Fibroblast of skin of right quadriceps (primary cell): ENCODE measurements at regions not wholly inside any gene's neighbourhood (a gene's known extent, or its start where the extent isn't known, plus 50 kb on each side); places are given as distances from the start of the nearest gene placed in this dataset.

Experiments used
- DNase-seq: peaks from one replicate; pipeline ENCODE4 v3.0.0-alpha.2; 2013

- DNase-seq: no peak
These were observed 247.9 kb downstream of the PTEN start for GRCh38 chr10:88111294-88111693.

DNA sequence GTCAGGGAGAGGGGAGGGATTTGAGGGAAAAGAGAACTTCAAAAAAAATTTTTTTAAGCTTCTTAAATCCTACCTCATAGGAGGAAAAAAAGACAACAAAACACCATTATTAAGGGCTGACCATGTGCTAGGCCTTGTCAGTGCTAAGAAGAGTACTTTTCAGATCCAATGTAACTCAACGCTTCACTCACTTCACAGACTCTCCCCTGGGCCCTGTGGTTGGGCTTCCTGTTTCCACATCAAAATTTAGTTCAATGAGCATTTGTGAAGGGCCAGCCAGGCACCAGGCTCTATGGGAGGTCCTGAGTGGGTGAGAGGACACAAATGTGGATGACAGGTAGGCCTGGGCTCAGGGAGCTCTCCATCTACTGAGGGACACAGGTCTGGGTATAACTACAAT lies 249.8 kb downstream of the PTEN start:
- peak; percentile 53 for DNase-seq

- no peak for DNase-seq
These were observed 250.3 kb downstream of the PTEN start for GRCh38 chr10:88113657-88114272.

DNA sequence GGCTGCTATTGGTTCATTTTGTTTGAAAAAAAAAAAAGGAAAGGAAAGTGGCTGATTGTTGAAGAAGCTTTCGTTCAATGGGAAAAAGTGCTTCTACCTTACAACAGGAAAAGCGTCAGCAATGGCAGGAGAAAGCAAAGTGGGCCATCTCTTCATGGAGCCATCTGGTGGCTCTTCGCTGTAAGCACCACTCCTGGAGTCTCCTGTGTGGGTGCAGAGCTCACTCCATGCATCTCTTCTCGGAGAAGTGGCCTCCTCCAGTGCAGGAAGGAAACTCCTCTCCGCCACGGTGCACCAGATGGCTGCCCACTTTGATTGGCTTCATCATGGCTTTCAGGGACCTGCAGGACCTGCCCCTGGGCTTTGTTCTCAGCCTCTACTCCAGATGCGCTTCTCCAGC lies 250.9 kb downstream of the PTEN start:
- no peak for DNase-seq

DNA sequence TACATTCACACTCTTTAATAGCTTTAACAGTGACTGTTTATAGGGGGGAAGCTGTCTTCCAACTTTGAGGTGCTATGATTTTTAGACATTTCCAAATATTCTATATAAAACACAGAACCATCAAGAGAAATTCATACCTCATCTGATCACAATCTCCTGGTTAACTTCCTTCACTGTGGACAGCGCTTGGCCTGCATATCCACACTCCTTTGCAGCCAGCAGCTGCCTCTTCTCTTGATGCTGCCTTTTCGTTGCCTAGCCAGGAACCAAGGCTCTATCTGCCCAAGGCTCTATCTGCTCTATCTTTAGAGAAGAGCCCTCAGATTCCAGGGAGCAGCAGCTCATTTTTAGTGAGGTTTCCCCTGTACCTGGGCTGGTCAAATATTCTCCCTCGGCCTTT lies 252.0 kb downstream of the PTEN start:
- no peak for DNase-seq

- DNase-seq: peak; percentile 86
These were observed 252.5 kb downstream of the PTEN start for GRCh38 chr10:88115968-88116367.

DNA sequence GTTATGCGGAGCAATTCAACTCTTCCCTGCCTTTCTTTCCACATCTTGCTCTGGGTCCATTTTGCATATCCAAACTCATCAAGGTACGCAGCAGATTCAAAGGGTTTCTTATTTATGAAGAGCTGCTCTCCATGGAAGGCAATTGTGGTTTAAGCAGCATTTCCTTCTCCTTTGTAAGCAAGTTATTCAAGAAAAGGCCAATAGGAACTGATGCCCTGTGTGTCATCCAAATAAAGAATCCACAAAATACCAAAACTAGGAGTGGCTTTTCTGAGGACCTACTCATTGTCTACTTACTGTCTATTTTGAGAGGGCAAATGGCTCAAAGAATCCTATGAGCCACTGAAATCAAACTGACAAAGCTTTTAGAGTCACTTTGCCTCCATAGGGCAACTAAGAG lies 253.1 kb downstream of the PTEN start:
- peak; percentile 79 for DNase-seq

DNA sequence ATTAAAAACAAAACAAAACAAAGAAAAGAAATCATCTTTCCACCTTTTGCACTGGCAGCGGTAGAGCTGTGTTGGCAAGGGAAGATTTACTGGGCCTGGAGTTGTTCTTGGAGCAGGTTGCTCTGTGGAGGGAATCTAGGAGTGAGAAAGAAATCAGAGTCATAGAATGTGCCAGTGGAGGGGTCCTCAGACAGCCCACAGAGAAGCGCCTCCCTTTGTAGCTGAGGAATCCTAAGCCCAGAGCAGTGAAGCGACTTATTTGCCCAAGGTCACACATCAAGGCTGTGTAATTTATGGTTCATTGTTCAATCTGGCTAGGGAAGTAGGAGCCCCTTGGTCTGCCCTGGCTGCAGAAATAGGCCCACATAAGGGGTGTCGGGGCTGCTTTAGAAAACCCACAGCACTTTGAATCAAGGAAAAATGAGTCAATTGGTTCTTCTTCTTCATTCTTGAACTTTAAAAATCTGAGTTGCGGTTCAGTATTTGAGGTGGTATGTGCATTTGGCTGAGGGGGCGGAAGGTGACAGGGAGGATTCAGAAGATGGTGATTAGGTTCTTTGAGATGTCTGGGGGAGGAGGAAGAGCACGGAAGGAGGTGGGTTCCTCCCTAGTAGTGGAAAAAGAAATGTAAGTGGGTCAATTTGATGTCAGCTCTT lies 253.7 kb downstream of the PTEN start:
- DNase-seq: no peak

GRCh38 chr10:88117869-88118632 lies 254.6 kb downstream of the PTEN start:
- no peak for DNase-seq

GRCh38 chr10:88118729-88119128 lies 255.3 kb downstream of the PTEN start:
- DNase-seq: no peak

DNA sequence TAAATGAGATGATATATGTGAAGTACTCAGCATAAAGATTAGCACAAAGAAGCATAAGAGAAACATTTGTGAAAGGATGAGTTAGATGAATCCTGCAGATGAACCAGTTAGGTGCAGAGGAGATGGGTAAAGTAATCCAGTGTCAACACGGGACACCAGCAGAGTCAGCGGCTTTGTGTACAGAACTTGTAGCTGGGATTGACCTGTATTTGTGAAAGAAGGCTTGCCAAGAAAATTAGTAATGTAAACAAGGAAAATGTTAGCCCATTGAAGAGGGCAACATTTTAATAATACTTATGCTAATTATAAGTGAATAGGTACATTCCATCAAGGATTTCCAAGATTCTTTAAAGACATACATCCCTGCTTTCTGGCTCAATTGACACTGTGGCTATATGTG lies 255.7 kb downstream of the PTEN start:
- DNase-seq: no peak

- DNase-seq: no peak
These were observed 256.6 kb downstream of the PTEN start for GRCh38 chr10:88120075-88120474.

DNA sequence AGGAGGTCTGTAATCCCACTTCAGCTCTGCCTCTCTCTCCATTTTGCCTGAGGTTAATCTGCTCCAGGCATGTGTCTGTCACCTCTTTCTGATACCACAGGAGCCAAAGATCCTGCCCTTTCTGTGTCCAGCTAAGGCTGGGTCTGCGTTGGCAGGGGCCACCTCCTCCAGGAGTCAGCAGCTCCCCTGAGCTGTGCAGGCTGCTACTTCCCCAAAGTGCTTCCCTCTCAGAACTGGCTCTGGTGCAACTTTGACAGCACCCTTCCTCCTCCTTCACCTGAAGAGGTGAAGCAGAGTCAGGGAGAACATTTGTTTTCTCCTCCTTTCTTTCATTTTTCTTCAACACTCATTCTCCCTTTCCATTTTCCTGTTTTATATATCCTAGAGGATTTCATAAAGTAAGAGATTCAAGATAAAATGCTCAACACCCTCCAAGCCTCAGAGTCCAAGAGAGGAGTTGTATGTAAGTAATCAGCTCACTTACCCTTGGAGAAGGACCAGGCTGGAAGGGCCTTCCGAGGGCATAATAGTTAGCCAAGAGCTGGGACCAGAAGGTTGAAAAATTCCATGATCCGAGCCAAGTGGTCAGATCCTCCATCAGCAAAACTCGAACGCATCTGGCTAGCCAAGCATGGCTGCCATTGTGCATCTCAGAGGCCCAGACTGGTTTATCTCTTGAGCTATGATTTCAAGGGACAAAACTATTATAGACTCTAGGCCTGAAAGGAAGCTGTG lies 257.3 kb downstream of the PTEN start:
- no peak for DNase-seq

DNA sequence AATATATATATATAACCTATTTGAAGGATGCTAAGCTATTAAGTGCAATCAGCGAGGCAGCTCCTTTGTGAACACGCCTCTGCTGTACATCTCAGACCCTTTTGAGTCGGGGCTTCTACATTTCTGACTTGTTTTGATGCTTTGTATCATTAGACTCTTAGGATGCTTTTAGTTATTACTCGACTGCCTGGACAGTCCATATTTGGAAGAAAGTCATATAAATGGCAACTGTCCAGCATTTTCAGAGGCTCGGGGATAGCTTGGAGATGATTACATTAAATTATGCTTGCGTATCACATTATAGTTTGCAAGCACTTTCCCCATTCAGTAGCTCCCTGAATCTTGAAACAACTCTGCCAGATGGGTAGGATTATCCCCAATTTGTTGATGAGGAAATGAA lies 257.9 kb downstream of the PTEN start:
- no peak for DNase-seq

GRCh38 chr10:88122145-88122544 lies 258.7 kb downstream of the PTEN start:
- no peak for DNase-seq

GRCh38 chr10:88122576-88122975 lies 259.2 kb downstream of the PTEN start:
- no peak for DNase-seq

DNA sequence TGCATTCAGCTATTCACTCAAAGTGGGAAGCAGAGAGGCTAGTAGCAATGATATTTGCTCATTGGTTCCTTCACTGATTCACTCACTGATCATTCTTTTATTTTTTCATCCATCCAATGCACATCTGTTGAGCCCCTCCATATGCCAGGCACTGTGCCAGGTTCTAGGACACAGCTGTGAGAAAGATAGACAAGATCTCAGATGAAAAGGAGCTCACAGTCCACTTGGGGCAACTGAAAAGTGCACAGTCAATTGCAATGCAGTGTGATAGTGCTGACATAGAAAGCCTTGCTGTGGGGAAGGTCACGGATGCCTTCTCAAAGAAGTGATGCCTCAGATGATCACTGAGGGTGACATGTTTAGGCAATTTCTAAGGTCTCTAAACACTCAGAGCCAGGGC lies 262.3 kb downstream of the PTEN start:
- DNase-seq: no peak

DNA sequence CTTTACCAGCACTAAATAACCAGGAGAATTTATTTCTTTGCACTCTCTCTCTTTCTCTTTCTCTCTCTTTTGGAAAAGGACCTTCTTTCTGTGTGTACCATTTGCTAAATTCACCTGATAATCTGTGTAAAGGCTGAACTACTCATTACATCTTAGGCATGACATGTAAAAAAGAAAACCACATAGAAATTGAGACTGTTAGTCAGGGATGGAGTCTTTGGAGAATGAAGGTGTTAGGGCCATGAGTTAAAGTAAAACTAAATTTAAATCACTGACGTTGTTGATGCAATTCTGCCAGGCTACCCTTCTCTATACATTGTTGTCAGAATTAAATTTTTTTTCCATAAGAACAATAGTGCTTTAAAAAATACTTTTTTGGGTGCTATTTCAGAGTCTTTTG lies 263.3 kb downstream of the PTEN start:
- DNase-seq: no peak

- DNase-seq: no peak
These were observed 263.8 kb downstream of the PTEN start for GRCh38 chr10:88127269-88127668.

- DNase-seq: no peak
These were observed 264.3 kb downstream of the PTEN start for GRCh38 chr10:88127766-88128165.

- no peak for DNase-seq
These were observed 265.6 kb downstream of the PTEN start for GRCh38 chr10:88129013-88129412.

- no peak for DNase-seq
These were observed 267.5 kb downstream of the PTEN start for GRCh38 chr10:88130912-88131311.

- no peak for DNase-seq
These were observed 268.2 kb downstream of the PTEN start for GRCh38 chr10:88131511-88132139.
